HEK293 (cell line): ENCODE measurements at regions not wholly inside any gene's neighbourhood (a gene's known extent, or its start where the extent isn't known, plus 50 kb on each side); places are given as distances from the start of the nearest gene placed in this dataset.

Experiments
- CTCF ChIA-PET: fragments of 350-600 bp; formaldehyde crosslinking; extraction: SDS; loops from one replicate; lab custom pipeline; 2021; ENCODE audit warnings: antibody characterized with exemption; lab: Yijun Ruan, JAX
- POLR2A ChIA-PET: fragments of 300-600 bp; formaldehyde crosslinking; extraction: SDS; loops from one replicate; lab custom pipeline; 2020; ENCODE audit warnings: antibody characterized with exemption, inconsistent platforms; lab: Yijun Ruan, JAX
- H3K27ac ChIP-seq: fragments of 200-500 bp; sonication (Bioruptor generic); 2 replicates; pipeline ENCODE4 v1.5.1; 2014; ENCODE audit warnings: low read depth, low read length, control low read depth, inconsistent platforms; ENCODE audit errors: extremely low read depth
- H3K36me3 ChIP-seq, 2 experiments: fragments of 200-500 bp in 1 of 2; sonication (Bioruptor generic) in 1 of 2; 1 replicate in 1 of 2; 2 replicates in 1 of 2; pipeline ENCODE4 v1.5.1; 2014 to 2017; ENCODE audit warnings: inconsistent platforms in 2 of 2, low read length in 2 of 2; ENCODE audit not compliant: control insufficient read depth in 2 of 2, insufficient read depth in 1 of 2
- H3K4me1 ChIP-seq: fragments of 200-500 bp; sonication (Bioruptor generic); 2 replicates; pipeline ENCODE4 v1.5.1; 2014; ENCODE audit warnings: mild to moderate bottlenecking, low read length, inconsistent platforms; ENCODE audit not compliant: control insufficient read depth, insufficient read depth
- H3K4me3 ChIP-seq: 2 replicates; pipeline ENCODE4 v1.5.1; 2011; ENCODE audit warnings: low read depth, mild to moderate bottlenecking, control low read depth, low read length, moderate library complexity
- H3K9me3 ChIP-seq: fragments of 200-500 bp; sonication (Bioruptor generic); 2 replicates; pipeline ENCODE4 v1.5.1; 2014; ENCODE audit warnings: low read depth, low read length, inconsistent platforms; ENCODE audit not compliant: control insufficient read depth, insufficient read depth
- GFI1B ChIP-seq: fragments of 450-650 bp; formaldehyde crosslinking; IDR thresholded peaks from 2 replicates; pipeline ENCODE4 v1.5.1; 2016; ENCODE audit warnings: missing biosample characterization, missing genetic modification characterization
- KLF16 ChIP-seq: fragments of 450-650 bp; formaldehyde crosslinking; IDR thresholded peaks from 2 replicates; pipeline ENCODE4 v1.5.1; 2017; ENCODE audit warnings: missing biosample characterization, missing genetic modification characterization
- KLF8 ChIP-seq: fragments of 450-650 bp; formaldehyde crosslinking; IDR thresholded peaks from 2 replicates; pipeline ENCODE4 v1.5.1; 2016; ENCODE audit warnings: missing biosample characterization, missing genetic modification characterization
- PRDM1 ChIP-seq: fragments of 450-650 bp; formaldehyde crosslinking; IDR thresholded peaks from 2 replicates; pipeline ENCODE4; 2016; ENCODE audit warnings: missing biosample characterization, missing genetic modification characterization
- SCRT2 ChIP-seq: fragments of 450-650 bp; formaldehyde crosslinking; IDR thresholded peaks from 2 replicates; pipeline ENCODE4 v1.5.1; 2016; ENCODE audit warnings: missing biosample characterization, missing genetic modification characterization
- SP2 ChIP-seq: fragments of 450-650 bp; formaldehyde crosslinking; IDR thresholded peaks from 2 replicates; pipeline ENCODE4 v1.5.1; 2016; ENCODE audit warnings: missing biosample characterization, missing genetic modification characterization
- ZBTB48 ChIP-seq: fragments of 450-650 bp; formaldehyde crosslinking; IDR thresholded peaks from 2 replicates; pipeline ENCODE4 v1.5.1; 2016; ENCODE audit warnings: missing biosample characterization, missing genetic modification characterization
- ZIC2 ChIP-seq: fragments of 450-650 bp; formaldehyde crosslinking; IDR thresholded peaks from 2 replicates; pipeline ENCODE4 v1.5.1; 2016; ENCODE audit warnings: missing biosample characterization, missing genetic modification characterization
- ZNF239 ChIP-seq: fragments of 450-650 bp; formaldehyde crosslinking; IDR thresholded peaks from 2 replicates; pipeline ENCODE4 v1.5.1; 2016; ENCODE audit warnings: missing biosample characterization, missing genetic modification characterization
- ZNF248 ChIP-seq: fragments of 450-650 bp; formaldehyde crosslinking; IDR thresholded peaks from 2 replicates; pipeline ENCODE4 v1.5.1; 2017; ENCODE audit warnings: missing biosample characterization, missing genetic modification characterization
- ZNF335 ChIP-seq: fragments of 450-650 bp; formaldehyde crosslinking; conservative IDR thresholded peaks from 2 replicates; pipeline ENCODE4 v1.5.1; 2016; ENCODE audit warnings: missing biosample characterization, missing genetic modification characterization
- ZNF341 ChIP-seq: fragments of 450-650 bp; formaldehyde crosslinking; IDR thresholded peaks from 2 replicates; pipeline ENCODE4; 2016; ENCODE audit warnings: low read depth, missing biosample characterization, missing genetic modification characterization
- ZNF449 ChIP-seq: fragments of 450-650 bp; formaldehyde crosslinking; IDR thresholded peaks from 2 replicates; pipeline ENCODE4 v1.5.1; 2017; ENCODE audit warnings: missing biosample characterization, mild to moderate bottlenecking, missing genetic modification characterization, moderate library complexity
- ZNF510 ChIP-seq: fragments of 450-650 bp; formaldehyde crosslinking; IDR thresholded peaks from 2 replicates; pipeline ENCODE4 v1.5.1; 2018; ENCODE audit warnings: mild to moderate bottlenecking, missing genetic modification characterization, missing biosample characterization; ENCODE audit not compliant: insufficient replicate concordance
- ZNF560 ChIP-seq: fragments of 450-650 bp; formaldehyde crosslinking; IDR thresholded peaks from 2 replicates; pipeline ENCODE4 v1.5.1; 2017; ENCODE audit warnings: missing biosample characterization, missing genetic modification characterization, borderline replicate concordance
- ZNF561 ChIP-seq: fragments of 450-650 bp; IDR thresholded peaks from 2 replicates; pipeline ENCODE4 v1.5.1; 2018; ENCODE audit warnings: missing biosample characterization, missing genetic modification characterization, borderline replicate concordance
- ZNF629 ChIP-seq: fragments of 450-650 bp; formaldehyde crosslinking; IDR thresholded peaks from 2 replicates; pipeline ENCODE4 v1.5.1; 2017; ENCODE audit warnings: missing biosample characterization, missing genetic modification characterization
- ZNF658 ChIP-seq: fragments of 450-650 bp; formaldehyde crosslinking; IDR thresholded peaks from 2 replicates; pipeline ENCODE4; 2016; ENCODE audit warnings: missing biosample characterization, missing genetic modification characterization
- ZNF660 ChIP-seq: fragments of 450-650 bp; IDR thresholded peaks from 2 replicates; pipeline ENCODE4 v1.5.1; 2018; ENCODE audit warnings: missing biosample characterization, mild to moderate bottlenecking, missing genetic modification characterization
- ZNF701 ChIP-seq: fragments of 450-650 bp; formaldehyde crosslinking; IDR thresholded peaks from 2 replicates; pipeline ENCODE4 v1.5.1; 2016; ENCODE audit warnings: missing biosample characterization, missing genetic modification characterization
- ZNF791 ChIP-seq: fragments of 450-650 bp; formaldehyde crosslinking; IDR thresholded peaks from 2 replicates; pipeline ENCODE4 v1.5.1; 2016; ENCODE audit warnings: missing biosample characterization, missing genetic modification characterization
- ZNF792 ChIP-seq: fragments of 450-650 bp; formaldehyde crosslinking; IDR thresholded peaks from 2 replicates; pipeline ENCODE4 v1.5.1; 2016; ENCODE audit warnings: missing biosample characterization, missing genetic modification characterization
- ZSCAN16 ChIP-seq: fragments of 450-650 bp; formaldehyde crosslinking; IDR thresholded peaks from 2 replicates; pipeline ENCODE4 v1.5.1; 2016; ENCODE audit warnings: missing biosample characterization, missing genetic modification characterization
- ZSCAN30 ChIP-seq: fragments of 450-650 bp; IDR thresholded peaks from 2 replicates; pipeline ENCODE4 v1.5.1; 2018; ENCODE audit warnings: missing biosample characterization, mild to moderate bottlenecking, missing genetic modification characterization, moderate library complexity
- TF ChIP-seq, protein P1 (sequence below): fragments of 450-650 bp; formaldehyde crosslinking; IDR thresholded peaks from 2 replicates; pipeline ENCODE4 v1.5.1; 2016; ENCODE audit warnings: missing biosample characterization, missing genetic modification characterization
- TF ChIP-seq, protein P2 (sequence below): fragments of 450-650 bp; formaldehyde crosslinking; IDR thresholded peaks from 2 replicates; pipeline ENCODE4 v1.5.1; 2017; ENCODE audit warnings: missing biosample characterization, missing genetic modification characterization
- TF ChIP-seq, protein P3 (sequence below): IDR thresholded peaks from 2 replicates; pipeline ENCODE4 v1.6.1; 2011; ENCODE audit warnings: mild to moderate bottlenecking, low read depth, low read length, borderline replicate concordance

DNA sequence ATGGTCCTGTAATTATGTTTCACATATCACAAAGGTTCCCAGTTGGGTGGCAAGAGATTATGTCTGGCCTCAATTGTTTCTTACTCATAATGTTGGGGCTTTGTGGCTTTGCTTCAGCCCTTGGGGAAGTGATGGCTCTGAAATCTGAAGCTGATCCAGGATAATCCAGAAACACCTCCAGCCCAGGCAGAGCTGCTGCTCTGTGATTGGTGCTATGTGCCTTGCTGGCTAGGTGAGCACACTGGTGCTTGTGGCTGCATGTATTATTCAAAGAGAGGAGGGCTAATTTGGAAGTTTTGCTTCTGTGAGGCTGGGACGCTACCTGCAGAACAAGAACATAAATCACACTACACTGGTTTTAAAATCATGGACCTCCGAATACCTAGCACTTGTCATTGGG is 346.6 kb upstream of the MGMT start:
- Histone ChIP-seq H3K4me3 (no peak overlapping the region), H3K36me3 (no peaks in the 10 kb centered on the region)
- CTCF ChIA-PET = no interaction called here
- TF ChIP-seq, protein P1, sequence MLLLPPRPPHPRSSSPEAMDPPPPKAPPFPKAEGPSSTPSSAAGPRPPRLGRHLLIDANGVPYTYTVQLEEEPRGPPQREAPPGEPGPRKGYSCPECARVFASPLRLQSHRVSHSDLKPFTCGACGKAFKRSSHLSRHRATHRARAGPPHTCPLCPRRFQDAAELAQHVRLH (tag by site-specific recombination) = no peak
- TF ChIP-seq ZNF248 (tag by site-specific recombination) (no peak), ZNF660 (tag by site-specific recombination) (no peak), ZNF239 (no peak), ZNF629 (no peak), KLF16 (tag by site-specific recombination) (no peak), ZNF792 (tag by site-specific recombination) (no peak), ZNF658 (tag by site-specific recombination) (no peak), SCRT2 (tag by site-specific recombination) (no peak), ZSCAN30 (tag by site-specific recombination) (no peak), PRDM1 (tag by site-specific recombination) (no peak)
- TF ChIP-seq, all 188 proteins: peak for 0
- H3K27ac ChIP-seq = no peak overlapping the region
- no peaks in the 10 kb centered on the region for H3K4me1 ChIP-seq
- H3K9me3 ChIP-seq = no peaks in the 10 kb centered on the region
- POLR2A ChIA-PET = no interaction called here

GRCh38 chr10:129122846-129123245 is 344.2 kb upstream of the MGMT start:
- POLR2A ChIA-PET = no interaction called here
- H3K36me3 ChIP-seq = no peaks in the 10 kb centered on the region
- TF ChIP-seq ZIC2 (peak; percentile 48), ZNF561 (no peak), SP2 (no peak)
- TF ChIP-seq, all 188 proteins: peak for 1
- CTCF ChIA-PET = no interaction called here
- H3K4me1 ChIP-seq = no peaks in the 10 kb centered on the region
- H3K4me3 ChIP-seq = no peak overlapping the region
- no peak overlapping the region for H3K27ac ChIP-seq
- H3K9me3 ChIP-seq = peaks cover 2% of the 10 kb centered on the region; the same call in 1 of the 2 replicates

- TF ChIP-seq ZBTB48 (tag by site-specific recombination) (no peak), ZSCAN16 (tag by site-specific recombination) (no peak), ZNF449 (no peak), ZNF510 (no peak), ZNF701 (tag by site-specific recombination) (no peak), ZNF335 (tag by site-specific recombination) (no peak), ZNF341 (tag by site-specific recombination) (no peak), ZNF791 (no peak), GFI1B (tag by site-specific recombination) (no peak), KLF8 (tag by site-specific recombination) (no peak), ZNF560 (tag by site-specific recombination) (no peak)
- TF ChIP-seq, protein P2, sequence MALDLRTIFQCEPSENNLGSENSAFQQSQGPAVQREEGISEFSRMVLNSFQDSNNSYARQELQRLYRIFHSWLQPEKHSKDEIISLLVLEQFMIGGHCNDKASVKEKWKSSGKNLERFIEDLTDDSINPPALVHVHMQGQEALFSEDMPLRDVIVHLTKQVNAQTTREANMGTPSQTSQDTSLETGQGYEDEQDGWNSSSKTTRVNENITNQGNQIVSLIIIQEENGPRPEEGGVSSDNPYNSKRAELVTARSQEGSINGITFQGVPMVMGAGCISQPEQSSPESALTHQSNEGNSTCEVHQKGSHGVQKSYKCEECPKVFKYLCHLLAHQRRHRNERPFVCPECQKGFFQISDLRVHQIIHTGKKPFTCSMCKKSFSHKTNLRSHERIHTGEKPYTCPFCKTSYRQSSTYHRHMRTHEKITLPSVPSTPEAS (tag by site-specific recombination) = no peak
- TF ChIP-seq, protein P3, sequence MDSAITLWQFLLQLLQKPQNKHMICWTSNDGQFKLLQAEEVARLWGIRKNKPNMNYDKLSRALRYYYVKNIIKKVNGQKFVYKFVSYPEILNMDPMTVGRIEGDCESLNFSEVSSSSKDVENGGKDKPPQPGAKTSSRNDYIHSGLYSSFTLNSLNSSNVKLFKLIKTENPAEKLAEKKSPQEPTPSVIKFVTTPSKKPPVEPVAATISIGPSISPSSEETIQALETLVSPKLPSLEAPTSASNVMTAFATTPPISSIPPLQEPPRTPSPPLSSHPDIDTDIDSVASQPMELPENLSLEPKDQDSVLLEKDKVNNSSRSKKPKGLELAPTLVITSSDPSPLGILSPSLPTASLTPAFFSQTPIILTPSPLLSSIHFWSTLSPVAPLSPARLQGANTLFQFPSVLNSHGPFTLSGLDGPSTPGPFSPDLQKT = no peak
Observed at GRCh38 chr10:129123428-129123827, 343.6 kb upstream of the MGMT start.

More at GRCh38 chr10:129123428-129123827, 343.6 kb upstream of the MGMT start:
- Histone ChIP-seq H3K9me3 (peaks cover 2% of the 10 kb centered on the region; the same call in 1 of the 2 replicates), H3K36me3 (no peaks in the 10 kb centered on the region), H3K4me1 (no peaks in the 10 kb centered on the region), H3K4me3 (no peak overlapping the region), H3K27ac (no peak overlapping the region)
- ChIA-PET POLR2A (no interaction called here), CTCF (no interaction called here)
